HCT116 (cell line): ENCODE measurements at regions not wholly inside any gene's neighbourhood (a gene's known extent, or its start where the extent isn't known, plus 50 kb on each side); places are given as distances from the start of the nearest gene placed in this dataset.

ENCODE experiments used
- ATAC-seq: fragments of 200-7000 bp; cut with Tn5 transposase; 2 replicates; pipeline ENCODE4 v1.9.1; 2020; ENCODE audit warnings: mild to moderate bottlenecking, moderate library complexity
- BruUV-seq: library from RNA; stranded (reverse); fragments of 400-500 nt; replicated peaks from 2 replicates; lab custom pipeline; 2021; lab: Mats Ljungman, UMichigan
- CTCF ChIA-PET: fragments of 300-600 bp; sonication (Branson Sonifier 250); formaldehyde crosslinking; loops from one replicate; lab custom pipeline; 2021; ENCODE audit warnings: antibody characterized with exemption; lab: Charles Lee
- POLR2A ChIA-PET: fragments of 300-600, 350-600 bp; sonication (Branson Sonifier 250); formaldehyde crosslinking; loops from one replicate; lab custom pipeline; 2021; ENCODE audit warnings: antibody characterized with exemption; lab: Charles Lee
- RAD21 ChIA-PET, 2 experiments: fragments of 300-600 bp; sonication (Branson Sonifier 250); formaldehyde crosslinking; loops; one replicate each; lab custom pipeline; 2023; ENCODE audit warnings: low total read pairs in 2 of 2; ENCODE audit not compliant: uncharacterized antibody in 2 of 2, unreplicated experiment in 2 of 2, low non-redundant PET in 1 of 2; lab: Charles Lee
- DNase-seq: peaks from one replicate; pipeline ENCODE4 v3.0.0-alpha.2; 2010; ENCODE audit warnings: low read depth, low spot score
- H2AFZ ChIP-seq: fragments of 200-600 bp; shearing (Covaris generic), sonication (generic); 2 replicates; pipeline ENCODE4 v1.6.1; 2017; ENCODE audit warnings: low read depth, mixed run types, mixed read lengths, antibody characterized with exemption, low read length; ENCODE audit not compliant: poor library complexity, severe bottlenecking
- H3K27ac ChIP-seq: 2 replicates; pipeline ENCODE4 v1.5.1; 2012; ENCODE audit warnings: low read depth, low read length
- H3K27me3 ChIP-seq: fragments of 200-600 bp; sonication (generic); 2 replicates; pipeline ENCODE4 v1.6.1; 2016; ENCODE audit warnings: mixed run types, low read length, mixed read lengths; ENCODE audit not compliant: insufficient read depth
- H3K36me3 ChIP-seq, 2 experiments: fragments of 200-500 bp in 1 of 2; fragments of 200-600 bp in 1 of 2; sonication (Bioruptor generic) in 1 of 2; sonication (generic) in 1 of 2; 2 replicates each; pipeline versions ENCODE4 v1.5.1 to v1.6.1; 2014 to 2016; ENCODE audit warnings: low read length in 2 of 2, inconsistent platforms in 1 of 2, mixed read lengths in 1 of 2, mixed run types in 1 of 2; ENCODE audit not compliant: insufficient read depth in 2 of 2, control insufficient read depth in 1 of 2
- H3K4me1 ChIP-seq, 2 experiments: fragments of 200-600 bp in 1 of 2; sonication (generic) in 1 of 2; 2 replicates each; pipeline versions ENCODE4 v1.5.1 to v1.6.1; 2012 to 2017; ENCODE audit warnings: low read length in 2 of 2, inconsistent platforms in 1 of 2, mild to moderate bottlenecking in 1 of 2, mixed read lengths in 1 of 2, mixed run types in 1 of 2, moderate library complexity in 1 of 2; ENCODE audit not compliant: insufficient read depth in 2 of 2, control insufficient read depth in 1 of 2
- H3K4me2 ChIP-seq: fragments of 200-600 bp; sonication (generic); 2 replicates; pipeline ENCODE4 v1.6.1; 2017; ENCODE audit warnings: mixed run types, low read length, mixed read lengths
- H3K4me3 ChIP-seq, 2 experiments: fragments of 200-600 bp in 1 of 2; sonication (generic) in 1 of 2; replicated peaks in 1 of 2; 2 replicates each; pipeline ENCODE4 v1.5.1; 2011 to 2016; ENCODE audit warnings: low read length in 2 of 2, control low read depth in 1 of 2, low read depth in 1 of 2, mild to moderate bottlenecking in 1 of 2, mixed read lengths in 1 of 2, mixed run types in 1 of 2
- H3K79me2 ChIP-seq: fragments of 200-600 bp; sonication (generic); 2 replicates; pipeline ENCODE4 v1.6.1; 2017; ENCODE audit warnings: mild to moderate bottlenecking, mixed run types, low read length, moderate library complexity, mixed read lengths; ENCODE audit not compliant: insufficient read depth
- H3K9ac ChIP-seq: fragments of 200-600 bp; sonication (generic); 2 replicates; pipeline ENCODE4 v1.6.1; 2016; ENCODE audit warnings: low read length, mixed read lengths
- H3K9me2 ChIP-seq: fragments of 200-600 bp; sonication (generic), shearing (Covaris generic); 2 replicates; pipeline ENCODE4 v1.6.1; 2017; ENCODE audit warnings: mixed run types, mild to moderate bottlenecking, moderate library complexity; ENCODE audit not compliant: insufficient read depth
- H3K9me3 ChIP-seq, 2 experiments: fragments of 200-500 bp in 1 of 2; fragments of 200-600 bp in 1 of 2; sonication (Bioruptor generic) in 1 of 2; sonication (generic) in 1 of 2; 2 replicates each; pipeline ENCODE4 v1.6.1; 2014 to 2017; ENCODE audit warnings: low read length in 2 of 2, mixed read lengths in 2 of 2, inconsistent platforms in 1 of 2, low read depth in 1 of 2, mild to moderate bottlenecking in 1 of 2, mixed run types in 1 of 2, moderate library complexity in 1 of 2; ENCODE audit not compliant: control insufficient read depth in 1 of 2, insufficient read depth in 1 of 2
- H4K20me1 ChIP-seq: fragments of 200-600 bp; sonication (generic), shearing (Covaris generic); 2 replicates; pipeline ENCODE4 v1.6.1; 2017; ENCODE audit warnings: mixed run types, mild to moderate bottlenecking, moderate library complexity; ENCODE audit not compliant: insufficient read depth
- CEBPB ChIP-seq: IDR thresholded peaks from 2 replicates; pipeline ENCODE4 v1.6.1; 2012; ENCODE audit warnings: low read depth
- CTCF ChIP-seq, 3 experiments: fragments of 200-600 bp in 1 of 3; sonication (generic) in 1 of 3; IDR thresholded peaks in 2 of 3; conservative IDR thresholded peaks in 1 of 3; 2 replicates each; pipeline ENCODE4 v1.5.1; 2012 to 2017; ENCODE audit warnings: low read depth in 2 of 3, low read length in 2 of 3, antibody characterized with exemption in 1 of 3, borderline replicate concordance in 1 of 3, control low read depth in 1 of 3, mild to moderate bottlenecking in 1 of 3, mixed read lengths in 1 of 3, mixed run types in 1 of 3, moderate library complexity in 1 of 3; ENCODE audit not compliant: insufficient read depth in 1 of 3
- EGR1 ChIP-seq: IDR thresholded peaks from 2 replicates; pipeline ENCODE4 v1.6.1; 2012; ENCODE audit warnings: low read depth
- ELF1 ChIP-seq: IDR thresholded peaks from 2 replicates; pipeline ENCODE4 v1.6.1; 2012; ENCODE audit warnings: low read depth, borderline replicate concordance
- EZH2 ChIP-seq: fragments of 200-600 bp; sonication (generic); IDR thresholded peaks from 2 replicates; pipeline ENCODE4 v1.6.1; 2017; ENCODE audit warnings: antibody characterized with exemption, mixed run types
- EZH2phosphoT487 ChIP-seq: fragments of 200-600 bp; IDR thresholded peaks from 2 replicates; pipeline ENCODE4 v1.6.1; 2018; ENCODE audit warnings: antibody characterized with exemption, borderline replicate concordance
- FOSL1 ChIP-seq: IDR thresholded peaks from 2 replicates; pipeline ENCODE4 v1.6.1; 2012; ENCODE audit warnings: low read depth
- JUND ChIP-seq: IDR thresholded peaks from 2 replicates; pipeline ENCODE4 v1.6.1; 2012
- POLR2A ChIP-seq: IDR thresholded peaks from 2 replicates; pipeline ENCODE4 v1.7.0; 2011; ENCODE audit warnings: borderline replicate concordance; ENCODE audit not compliant: insufficient read depth, insufficient read length; ENCODE audit errors: extremely low read depth
- RAD21 ChIP-seq: IDR thresholded peaks from 2 replicates; pipeline ENCODE4 v1.6.1; 2012; ENCODE audit warnings: low read depth, mild to moderate bottlenecking
- REST ChIP-seq: IDR thresholded peaks from 2 replicates; pipeline ENCODE4 v1.6.1; 2012; ENCODE audit warnings: low read depth
- SIN3A ChIP-seq: IDR thresholded peaks from 2 replicates; pipeline ENCODE4 v1.6.1; 2012; ENCODE audit warnings: low read depth
- SP1 ChIP-seq: IDR thresholded peaks from 2 replicates; pipeline ENCODE4 v1.6.1; 2012; ENCODE audit warnings: low read depth
- TCF7L2 ChIP-seq: IDR thresholded peaks from 2 replicates; pipeline ENCODE4 v1.7.0; 2011; ENCODE audit warnings: borderline replicate concordance, inconsistent platforms; ENCODE audit not compliant: insufficient read depth, insufficient read length; ENCODE audit errors: extremely low read depth
- YY1 ChIP-seq: IDR thresholded peaks from 2 replicates; pipeline ENCODE4 v1.6.1; 2011; ENCODE audit warnings: low read length, low read depth, moderate library complexity, mild to moderate bottlenecking; ENCODE audit not compliant: insufficient replicate concordance; ENCODE audit errors: extremely low read depth
- ZFX ChIP-seq: fragments of 450-650 bp; IDR thresholded peaks from 2 replicates; pipeline ENCODE4 v1.6.1; 2017
- ZNF274 ChIP-seq: fragments of 200-500 bp; sonication (Bioruptor generic); IDR thresholded peaks from 2 replicates; pipeline ENCODE4 v1.6.1; 2014; ENCODE audit warnings: mild to moderate bottlenecking, low read depth, low read length, inconsistent platforms
- intact Hi-C: fragments of 100-400 bp; cut with micrococcal nuclease; formaldehyde crosslinking; loops from 2 replicates; pipeline ENCODE4 v1.10.0; 2022

- no peaks in the 10 kb centered on the region for H3K79me2 ChIP-seq
- intact Hi-C loops = no loop called here
- H2AFZ ChIP-seq = no peak overlapping the region
- H3K36me3 ChIP-seq = no peaks in the 10 kb centered on the region
- no peak overlapping the region for H3K27ac ChIP-seq
- no peaks in the 10 kb centered on the region for H3K27me3 ChIP-seq
- ChIA-PET CTCF (no interaction called here), POLR2A (no interaction called here), RAD21 (no interaction called here)
- no peak overlapping the region for H3K4me3 ChIP-seq
- ATAC-seq = no peak
- H3K9me3 ChIP-seq = no peaks in the 10 kb centered on the region
- no peak overlapping the region for H3K9ac ChIP-seq
- no peaks in the 10 kb centered on the region for H3K4me1 ChIP-seq
- no TSS peak for BruUV-seq
- no peaks in the 10 kb centered on the region for H4K20me1 ChIP-seq
- TF ChIP-seq FOSL1 (no peak), POLR2A (no peak)
- no peaks in the 10 kb centered on the region for H3K9me2 ChIP-seq
- no peak for DNase-seq
- no peak overlapping the region for H3K4me2 ChIP-seq
Measured at GRCh38 chr6:140732991-140733390, 1358.5 kb upstream of the CITED2 start.

GRCh38 chr6:140732155-140732554 lies 1357.7 kb upstream of the CITED2 start:
- no peaks in the 10 kb centered on the region for H3K36me3 ChIP-seq
- RAD21 ChIA-PET = no interaction called here
- no peak overlapping the region for H2AFZ ChIP-seq
- H3K4me3 ChIP-seq = no peak overlapping the region
- POLR2A ChIA-PET = no interaction called here
- H3K9me3 ChIP-seq = no peaks in the 10 kb centered on the region
- ATAC-seq = no peak
- no TSS peak for BruUV-seq
- TF ChIP-seq ELF1 (no peak), ZNF274 (no peak), SP1 (no peak), POLR2A (no peak), SIN3A (no peak), ZFX (no peak), REST (no peak), EZH2phosphoT487 (no peak), CEBPB (no peak), RAD21 (no peak), EZH2 (no peak), JUND (no peak), FOSL1 (no peak), TCF7L2 (no peak), YY1 (no peak), CTCF (IDR thresholded peaks at IDR 0.05 in 2 of 3, conservative IDR thresholded peaks at IDR 0.05 in 1 of 3; ENCODE audit: borderline replicate concordance in 1 of 3, insufficient read depth in 1 of 3, low read depth in 2 of 3, low read length in 2 of 3) (no peak), EGR1 (no peak)
- intact Hi-C loops = no loop called here
- no peak for DNase-seq
- no peaks in the 10 kb centered on the region for H3K79me2 ChIP-seq
- CTCF ChIA-PET = no interaction called here
- no peaks in the 10 kb centered on the region for H3K27me3 ChIP-seq
- no peaks in the 10 kb centered on the region for H3K4me1 ChIP-seq
- H3K4me2 ChIP-seq = no peak overlapping the region
- no peaks in the 10 kb centered on the region for H4K20me1 ChIP-seq
- no peaks in the 10 kb centered on the region for H3K9me2 ChIP-seq
- H3K9ac ChIP-seq = no peak overlapping the region
- H3K27ac ChIP-seq = no peak overlapping the region
